PC-9 (cell line): ENCODE measurements at regions not wholly inside any gene's neighbourhood (a gene's known extent, or its start where the extent isn't known, plus 50 kb on each side); places are given as distances from the start of the nearest gene placed in this dataset.

ENCODE experiments used
- EZH2 ChIP-seq: fragments of 200-600 bp; sonication (generic); IDR thresholded peaks from 2 replicates; pipeline ENCODE4 v1.8.0; 2017; ENCODE audit warnings: antibody characterized with exemption, low read depth
- TF ChIP-seq, protein P1 (sequence below): fragments of 200-600 bp; sonication (generic); conservative IDR thresholded peaks from 2 replicates; pipeline ENCODE4 v1.6.1; 2017; ENCODE audit warnings: mixed run types, antibody characterized with exemption, mild to moderate bottlenecking, moderate library complexity

DNA sequence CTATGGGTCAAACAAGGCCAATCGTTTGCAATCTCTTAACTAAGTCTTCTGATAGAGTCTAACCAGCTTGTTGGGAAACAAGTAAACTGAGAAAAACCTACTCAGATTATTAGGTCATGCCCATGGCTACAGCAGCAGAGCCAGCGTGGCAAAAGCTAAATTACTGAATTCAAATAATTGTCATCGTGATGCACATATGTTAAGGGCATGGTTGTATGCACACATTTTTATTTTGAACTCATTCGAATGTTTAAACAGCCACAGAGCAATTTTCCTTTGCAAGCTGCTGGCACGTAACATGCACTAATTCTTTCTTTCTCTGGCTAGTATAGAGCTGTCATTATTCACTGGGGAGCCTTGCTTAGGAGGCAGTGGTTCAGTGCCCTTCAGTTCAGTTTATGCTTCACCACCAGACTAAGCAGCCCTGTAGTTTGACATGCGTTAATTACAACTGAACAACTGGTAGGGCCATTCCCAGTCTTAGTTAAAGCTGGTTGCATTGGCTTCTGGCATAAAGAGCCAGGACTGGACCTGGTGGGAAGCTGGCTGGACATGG, 396.4 kb downstream of the METTL15 start:
- TF ChIP-seq, protein P1, sequence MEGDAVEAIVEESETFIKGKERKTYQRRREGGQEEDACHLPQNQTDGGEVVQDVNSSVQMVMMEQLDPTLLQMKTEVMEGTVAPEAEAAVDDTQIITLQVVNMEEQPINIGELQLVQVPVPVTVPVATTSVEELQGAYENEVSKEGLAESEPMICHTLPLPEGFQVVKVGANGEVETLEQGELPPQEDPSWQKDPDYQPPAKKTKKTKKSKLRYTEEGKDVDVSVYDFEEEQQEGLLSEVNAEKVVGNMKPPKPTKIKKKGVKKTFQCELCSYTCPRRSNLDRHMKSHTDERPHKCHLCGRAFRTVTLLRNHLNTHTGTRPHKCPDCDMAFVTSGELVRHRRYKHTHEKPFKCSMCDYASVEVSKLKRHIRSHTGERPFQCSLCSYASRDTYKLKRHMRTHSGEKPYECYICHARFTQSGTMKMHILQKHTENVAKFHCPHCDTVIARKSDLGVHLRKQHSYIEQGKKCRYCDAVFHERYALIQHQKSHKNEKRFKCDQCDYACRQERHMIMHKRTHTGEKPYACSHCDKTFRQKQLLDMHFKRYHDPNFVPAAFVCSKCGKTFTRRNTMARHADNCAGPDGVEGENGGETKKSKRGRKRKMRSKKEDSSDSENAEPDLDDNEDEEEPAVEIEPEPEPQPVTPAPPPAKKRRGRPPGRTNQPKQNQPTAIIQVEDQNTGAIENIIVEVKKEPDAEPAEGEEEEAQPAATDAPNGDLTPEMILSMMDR, result no peak
- no peak for TF ChIP-seq EZH2
